Keratinocyte (primary cell): ENCODE measurements at regions not wholly inside any gene's neighbourhood (a gene's known extent, or its start where the extent isn't known, plus 50 kb on each side); places are given as distances from the start of the nearest gene placed in this dataset.

ENCODE experiments used
- CTCF ChIP-seq, 3 experiments: IDR thresholded peaks in 1 of 3; conservative IDR thresholded peaks in 1 of 3; optimal IDR thresholded peaks in 1 of 3; 2 replicates in 2 of 3; 3 replicates in 1 of 3; pipeline versions ENCODE3 to v1.5.1; 2011; ENCODE audit warnings: low read length in 3 of 3, mild to moderate bottlenecking in 3 of 3, moderate library complexity in 2 of 3, control low read depth in 1 of 3, inconsistent platforms in 1 of 3; ENCODE audit not compliant: insufficient read depth in 2 of 3; ENCODE audit errors: extremely low read depth in 1 of 3
- EZH2 ChIP-seq: IDR thresholded peaks from one replicate; pipeline ENCODE4 v1.6.1; 2012; ENCODE audit warnings: inconsistent platforms, mild to moderate bottlenecking, low read length, moderate library complexity

DNA sequence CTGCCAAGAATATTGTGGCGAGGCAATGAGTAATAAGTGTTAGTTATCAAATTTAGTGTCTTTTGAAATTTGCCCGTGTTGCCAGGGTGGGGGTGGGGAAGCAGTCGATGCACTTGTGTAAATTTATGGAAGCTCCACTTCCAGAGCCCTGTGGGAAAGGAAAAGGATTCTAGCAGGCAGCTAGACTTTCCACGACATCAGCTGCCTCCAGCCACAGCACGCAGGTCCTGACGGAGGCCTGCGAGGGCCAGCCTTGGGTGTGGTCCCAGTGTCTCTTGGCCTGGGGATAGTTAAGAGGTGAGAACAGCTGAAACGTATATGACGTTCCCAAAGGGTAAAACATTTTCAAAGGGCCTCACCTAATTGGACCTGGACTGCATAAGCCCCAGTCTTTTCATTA lies 433.0 kb downstream of the TSHZ3 start:
- no peak for TF ChIP-seq CTCF (optimal IDR thresholded peaks at IDR 0.05 in 1 of 3, IDR thresholded peaks at IDR 0.05 in 1 of 3, conservative IDR thresholded peaks at IDR 0.05 in 1 of 3; ENCODE audit: extremely low read depth in 1 of 3, insufficient read depth in 2 of 3, low read length in 3 of 3)
- no peak for TF ChIP-seq EZH2
